ENCODE measurements at regions not wholly inside any gene's neighbourhood (a gene's known extent, or its start where the extent isn't known, plus 50 kb on each side); places are given as distances from the start of the nearest gene placed in this dataset.

DNA sequence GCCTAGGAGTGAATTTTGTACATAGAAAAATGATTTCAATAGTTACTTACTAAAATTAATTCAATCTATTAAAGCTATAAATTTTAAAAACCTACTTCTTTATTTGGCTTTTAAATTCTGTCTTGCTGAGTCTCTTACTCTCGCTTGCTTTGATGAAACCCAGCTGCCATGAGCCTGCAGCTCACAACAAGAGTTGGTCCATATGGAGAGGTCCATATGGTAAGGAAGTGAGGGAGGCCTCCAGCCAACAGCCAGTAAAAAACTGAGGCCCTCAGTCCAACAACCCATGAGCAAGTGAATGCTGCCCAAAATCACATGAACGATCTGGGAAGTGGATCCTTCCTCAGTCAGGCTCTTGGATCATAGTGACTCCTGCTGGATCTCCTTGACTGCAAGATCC, 89.9 kb upstream of the CXADR start:
- TF ChIP-seq CTCF (conservative IDR thresholded peaks at IDR 0.05), result no peak
- no peak for TF ChIP-seq ZFX (IDR thresholded peaks at IDR 0.05)

Measured in C4-2B (cell line).